ENCODE measurements at regions not wholly inside any gene's neighbourhood (a gene's known extent, or its start where the extent isn't known, plus 50 kb on each side); places are given as distances from the start of the nearest gene placed in this dataset.

- in situ Hi-C loops (cut with MboI; ENCODE audit: low pct_unique_long_range_greater_than_20kb, low sequenced_read_pairs, unreplicated experiment), result no loop called here
- TF ChIP-seq CTCF (IDR thresholded peaks at IDR 0.05; ENCODE audit: extremely low read depth, insufficient read depth, missing control alignments), result no peak
- DNase-seq (ENCODE audit: low spot score), result no peak
Observed at GRCh38 chrX:22699581-22700091, 300.1 kb upstream of the DDX53 start.

- TF ChIP-seq CTCF (IDR thresholded peaks at IDR 0.05; ENCODE audit: extremely low read depth, insufficient read depth, missing control alignments), result no peak
- DNase-seq (ENCODE audit: low spot score), result no peak
- in situ Hi-C loops (cut with MboI; ENCODE audit: low pct_unique_long_range_greater_than_20kb, low sequenced_read_pairs, unreplicated experiment), result no loop called here
Observed at GRCh38 chrX:22712942-22713341, 286.8 kb upstream of the DDX53 start.

- in situ Hi-C loops (cut with MboI; ENCODE audit: low pct_unique_long_range_greater_than_20kb, low sequenced_read_pairs, unreplicated experiment), result loop anchor here (25.0 kb wide), 1 partner anchor 743 kb away; no protein-coding TSS in a partner anchor
Observed at GRCh38 chrX:22730542-22730941, 269.2 kb upstream of the DDX53 start.

GRCh38 chrX:22737541-22737940 is 262.2 kb upstream of the DDX53 start:
- in situ Hi-C loops (cut with MboI; ENCODE audit: low pct_unique_long_range_greater_than_20kb, low sequenced_read_pairs, unreplicated experiment), result loop anchor here (25.0 kb wide), 1 partner anchor 750 kb away; no protein-coding TSS in a partner anchor
- no peak for DNase-seq (ENCODE audit: low spot score)
- TF ChIP-seq CTCF (IDR thresholded peaks at IDR 0.05; ENCODE audit: extremely low read depth, insufficient read depth, missing control alignments), result no peak

More at GRCh38 chrX:22730542-22730941, 269.2 kb upstream of the DDX53 start:
- no peak for TF ChIP-seq CTCF (IDR thresholded peaks at IDR 0.05; ENCODE audit: extremely low read depth, insufficient read depth, missing control alignments)
- DNase-seq (ENCODE audit: low spot score), result no peak

- no peak for TF ChIP-seq CTCF (IDR thresholded peaks at IDR 0.05; ENCODE audit: extremely low read depth, insufficient read depth, missing control alignments)
- DNase-seq (ENCODE audit: low spot score), result no peak
- in situ Hi-C loops (cut with MboI; ENCODE audit: low pct_unique_long_range_greater_than_20kb, low sequenced_read_pairs, unreplicated experiment), result loop anchor here (25.0 kb wide), 1 partner anchor 752 kb away; no protein-coding TSS in a partner anchor
Observed at GRCh38 chrX:22739276-22739675, 260.5 kb upstream of the DDX53 start.

GRCh38 chrX:22740836-22741235 is 258.9 kb upstream of the DDX53 start:
- in situ Hi-C loops (cut with MboI; ENCODE audit: low pct_unique_long_range_greater_than_20kb, low sequenced_read_pairs, unreplicated experiment), result loop anchor here (25.0 kb wide), 1 partner anchor 754 kb away; no protein-coding TSS in a partner anchor
- no peak for TF ChIP-seq CTCF (IDR thresholded peaks at IDR 0.05; ENCODE audit: extremely low read depth, insufficient read depth, missing control alignments)
- no peak for DNase-seq (ENCODE audit: low spot score)

All from GM13977 (cell line).